IPS DF 4.7 (cell line): ENCODE measurements at regions not wholly inside any gene's neighbourhood (a gene's known extent, or its start where the extent isn't known, plus 50 kb on each side); places are given as distances from the start of the nearest gene placed in this dataset.
"Not testable (repeated sequence)": the region's sequence is repeated elsewhere in the genome, so short reads cannot be mapped to it uniquely, and the experiment has no call there.

ENCODE experiments used
- DNase-seq: peaks from one replicate; pipeline ENCODE4 v3.0.0-alpha.2; 2013; ENCODE audit warnings: low spot score; ENCODE audit errors: extremely low read depth

DNA sequence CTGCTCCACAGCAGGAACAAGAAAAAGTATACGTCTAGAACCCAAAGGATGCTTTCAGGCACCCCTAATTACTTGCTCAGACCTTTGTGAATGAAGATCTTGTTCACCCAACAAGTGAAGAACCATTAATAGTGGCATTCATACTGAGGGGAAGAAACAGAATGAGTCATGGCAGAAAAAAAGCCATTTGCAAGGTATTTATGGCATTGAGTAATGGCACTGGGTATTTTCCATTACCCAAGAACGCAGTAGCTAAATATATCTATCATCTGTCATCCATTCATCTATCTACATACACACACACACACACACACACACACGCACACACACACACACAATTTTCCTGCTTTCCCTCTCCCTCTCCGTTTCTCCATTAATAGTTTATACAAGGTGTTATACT is 56.4 kb upstream of the XIRP2 start:
- DNase-seq = no peak

DNA sequence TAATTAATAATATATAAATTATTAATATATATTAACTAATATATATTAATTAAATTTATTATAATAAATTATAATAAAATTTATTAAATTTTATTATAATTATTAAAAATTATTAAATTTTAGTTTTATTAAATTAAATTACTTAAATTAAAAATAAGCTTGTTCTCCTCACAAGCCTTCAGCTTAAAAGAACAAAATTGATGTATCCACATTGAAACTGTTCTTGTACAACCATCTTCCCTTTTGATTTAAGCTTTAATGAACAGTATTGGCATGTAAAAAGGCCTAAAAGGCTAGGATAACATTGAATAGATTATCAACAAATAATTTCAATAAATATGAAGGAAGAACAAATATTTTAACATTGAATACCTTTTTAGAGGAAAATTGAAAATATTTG is 62.4 kb upstream of the XIRP2 start:
- no peak for DNase-seq

- no peak for DNase-seq
Observed at GRCh38 chr2:166814335-166814734, 73.9 kb upstream of the XIRP2 start.

GRCh38 chr2:166812166-166812891 is 76.0 kb upstream of the XIRP2 start:
- no peak for DNase-seq

GRCh38 chr2:166805753-166806152 is 82.5 kb upstream of the XIRP2 start:
- no peak for DNase-seq

DNA sequence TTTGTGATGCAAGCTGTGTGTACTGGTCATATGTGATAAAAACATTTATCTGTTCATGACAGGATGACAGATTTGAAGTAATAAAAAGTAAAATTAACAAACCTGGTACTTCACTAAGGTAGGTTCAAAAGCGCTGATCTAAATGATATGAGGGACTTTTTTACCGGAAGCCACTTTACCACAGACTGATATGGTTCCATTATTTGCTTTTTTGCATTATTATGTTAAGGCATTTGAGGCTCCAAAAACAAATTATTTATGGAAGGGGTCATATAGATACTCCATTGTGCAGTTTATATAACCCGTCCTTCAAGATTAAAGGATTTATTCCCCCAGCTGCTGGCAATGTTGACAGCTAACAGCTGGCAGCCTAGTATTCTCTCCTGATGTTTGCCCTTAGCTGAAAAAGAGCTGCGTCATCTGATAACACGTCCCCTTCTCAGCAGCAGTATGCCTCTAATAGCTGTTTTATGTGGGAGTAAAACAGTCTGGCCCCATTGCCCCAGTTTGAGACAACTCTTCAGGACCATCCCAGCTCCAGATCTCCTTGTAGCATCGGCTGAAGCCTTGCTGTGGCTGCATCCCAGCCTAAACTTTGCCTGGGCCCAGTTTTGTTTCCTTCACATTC is 84.8 kb upstream of the XIRP2 start:
- no peak for DNase-seq

GRCh38 chr2:166802475-166802874 is 85.8 kb upstream of the XIRP2 start:
- DNase-seq = no peak

DNA sequence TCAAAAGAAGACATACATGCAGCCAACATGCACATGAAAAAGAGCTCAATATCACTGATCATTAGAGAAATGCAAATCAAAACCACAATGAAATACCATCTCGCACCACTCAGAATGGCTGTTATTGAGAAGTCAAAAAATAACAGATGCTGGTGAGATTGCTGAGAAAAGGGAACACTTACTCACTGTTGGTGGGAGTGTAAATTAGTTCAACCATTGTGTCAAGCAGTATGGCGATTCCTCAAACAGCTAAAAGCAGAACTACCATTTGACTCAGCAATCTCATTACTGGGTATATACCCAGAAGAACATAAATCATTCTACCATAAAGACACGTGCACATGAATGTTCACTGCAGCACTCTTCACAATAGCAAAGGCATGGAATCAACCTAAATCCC is 95.5 kb upstream of the XIRP2 start:
- DNase-seq = no peak

GRCh38 chr2:166786707-166787106 is 101.6 kb upstream of the XIRP2 start:
- DNase-seq = no peak

DNA sequence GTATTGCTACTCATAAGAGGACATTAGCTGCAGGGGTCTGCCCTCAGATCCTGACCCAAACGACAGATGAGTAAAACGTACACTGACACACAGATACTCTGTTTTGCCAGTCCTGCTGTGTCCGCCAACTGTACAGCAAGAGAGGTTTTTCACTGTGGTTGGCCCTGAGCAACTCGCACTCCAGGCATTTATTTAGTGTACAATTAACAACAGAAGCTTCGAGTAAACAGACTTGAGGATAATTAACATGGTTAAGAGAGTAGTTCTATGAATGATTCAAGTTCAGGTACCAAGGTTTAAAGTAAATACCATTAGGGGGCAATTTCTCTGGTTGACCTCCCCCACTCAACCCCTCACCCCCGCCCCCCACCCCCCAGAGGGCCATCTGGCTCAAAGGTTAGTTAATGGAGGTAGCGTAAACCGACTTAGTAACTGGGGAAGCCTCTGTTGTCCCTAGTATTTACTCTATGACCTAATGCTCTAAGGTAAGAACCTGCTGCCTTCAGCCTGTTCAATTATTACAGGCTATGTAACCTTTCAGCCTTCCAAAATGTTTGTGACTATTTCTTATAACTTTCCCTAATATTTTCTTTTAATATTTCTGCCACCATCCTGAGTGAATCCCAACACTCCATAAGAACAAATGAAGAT is 103.9 kb upstream of the XIRP2 start:
- DNase-seq = no peak

DNA sequence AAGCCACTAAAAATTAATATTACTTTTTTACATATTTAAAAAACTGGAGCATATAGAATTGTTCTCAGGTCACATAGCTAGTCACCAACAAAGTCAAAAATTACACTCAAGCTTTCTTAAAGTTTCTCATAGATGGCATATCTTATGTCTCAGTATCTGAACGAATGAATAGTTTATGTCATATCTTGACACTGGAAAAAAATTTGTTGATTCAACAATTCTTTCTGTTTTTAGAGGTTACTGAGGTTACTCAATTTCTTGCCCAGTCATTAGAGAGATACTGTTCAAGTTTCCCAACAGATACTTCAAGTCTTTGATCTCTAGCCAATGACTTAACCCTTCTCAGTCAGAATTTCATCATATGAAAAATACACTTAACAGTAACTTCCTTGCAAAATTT is 113.1 kb upstream of the XIRP2 start:
- no peak for DNase-seq

GRCh38 chr2:166773308-166773949 is 114.9 kb upstream of the XIRP2 start:
- no peak for DNase-seq

GRCh38 chr2:166768393-166769123 is 119.7 kb upstream of the XIRP2 start:
- DNase-seq = no peak

DNA sequence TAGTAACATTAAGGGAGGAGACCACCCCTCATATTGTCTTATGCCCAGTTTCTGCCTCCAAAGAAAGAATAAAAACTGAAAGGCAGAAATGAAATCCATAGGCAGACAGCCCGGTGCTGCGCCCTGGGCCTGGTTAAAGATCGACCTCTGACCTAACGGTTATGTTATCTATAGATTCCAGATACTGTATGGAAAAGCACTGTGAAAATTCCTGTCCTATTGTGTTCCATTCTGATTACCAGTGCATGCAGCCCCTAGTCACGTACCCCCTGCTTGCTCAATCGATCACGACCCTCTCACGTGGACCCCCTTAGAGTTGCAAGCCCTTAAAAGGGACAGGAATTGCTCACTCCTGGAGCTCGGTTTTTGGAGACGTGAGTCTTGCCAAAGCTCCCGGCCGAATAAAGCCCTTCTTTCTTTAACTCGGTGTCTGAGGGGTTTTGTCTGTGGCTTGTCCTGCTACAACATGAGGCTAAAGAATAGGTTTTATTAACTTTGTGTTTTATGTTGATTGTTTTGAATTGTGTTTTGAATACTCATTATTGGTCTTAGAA is 121.4 kb upstream of the XIRP2 start:
- not testable (repeated sequence) for DNase-seq

GRCh38 chr2:166766220-166766619 is 122.1 kb upstream of the XIRP2 start:
- no peak for DNase-seq

GRCh38 chr2:166765141-166765540 is 123.1 kb upstream of the XIRP2 start:
- DNase-seq = no peak

- no peak for DNase-seq
Observed at GRCh38 chr2:166764702-166765101, 123.6 kb upstream of the XIRP2 start.

GRCh38 chr2:166764216-166764615 is 124.1 kb upstream of the XIRP2 start:
- DNase-seq = no peak

GRCh38 chr2:166762746-166763145 is 125.5 kb upstream of the XIRP2 start:
- DNase-seq = no peak

- no peak for DNase-seq
Observed at GRCh38 chr2:166758956-166759355, 129.3 kb upstream of the XIRP2 start.

GRCh38 chr2:166750624-166751023 is 137.7 kb upstream of the XIRP2 start:
- no peak for DNase-seq
